ENCODE measurements at regions not wholly inside any gene's neighbourhood (a gene's known extent, or its start where the extent isn't known, plus 50 kb on each side); places are given as distances from the start of the nearest gene placed in this dataset.

DNA sequence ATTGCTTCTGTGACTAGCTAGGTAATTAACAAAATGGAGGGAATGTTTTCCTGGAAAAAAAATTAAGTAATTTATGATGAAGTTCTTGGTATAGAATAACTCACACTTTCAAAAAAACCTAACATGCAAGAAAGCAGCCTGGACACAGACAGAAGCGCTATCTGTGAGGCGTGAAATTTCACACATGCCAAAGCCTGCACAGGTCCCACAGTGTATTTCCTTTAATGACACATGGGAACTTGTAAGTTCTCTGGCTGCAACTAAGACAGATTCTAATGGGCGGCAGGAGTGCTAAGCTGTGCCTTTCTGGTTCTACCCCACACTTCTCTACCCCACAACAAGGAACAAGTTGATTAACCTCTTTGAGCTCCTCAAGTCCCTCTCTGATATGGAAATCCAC is 84.9 kb upstream of the NEO1 start:
- DNase-seq = no peak
- no peaks in the 10 kb centered on the region for H3K4me1 ChIP-seq
- H3K9me3 ChIP-seq = peaks cover 0 to 3% of the 10 kb centered on the region in 2 donors
- no peak for ATAC-seq
- intact Hi-C loops (cut with DNase I) = no loop called here
- H3K4me3 ChIP-seq = no peak overlapping the region
- H3K36me3 ChIP-seq = no peaks in the 10 kb centered on the region
- peaks cover 0 to 8% of the 10 kb centered on the region in 2 donors for H3K27me3 ChIP-seq
- no peak overlapping the region for H3K27ac ChIP-seq
- TF ChIP-seq, protein P1, sequence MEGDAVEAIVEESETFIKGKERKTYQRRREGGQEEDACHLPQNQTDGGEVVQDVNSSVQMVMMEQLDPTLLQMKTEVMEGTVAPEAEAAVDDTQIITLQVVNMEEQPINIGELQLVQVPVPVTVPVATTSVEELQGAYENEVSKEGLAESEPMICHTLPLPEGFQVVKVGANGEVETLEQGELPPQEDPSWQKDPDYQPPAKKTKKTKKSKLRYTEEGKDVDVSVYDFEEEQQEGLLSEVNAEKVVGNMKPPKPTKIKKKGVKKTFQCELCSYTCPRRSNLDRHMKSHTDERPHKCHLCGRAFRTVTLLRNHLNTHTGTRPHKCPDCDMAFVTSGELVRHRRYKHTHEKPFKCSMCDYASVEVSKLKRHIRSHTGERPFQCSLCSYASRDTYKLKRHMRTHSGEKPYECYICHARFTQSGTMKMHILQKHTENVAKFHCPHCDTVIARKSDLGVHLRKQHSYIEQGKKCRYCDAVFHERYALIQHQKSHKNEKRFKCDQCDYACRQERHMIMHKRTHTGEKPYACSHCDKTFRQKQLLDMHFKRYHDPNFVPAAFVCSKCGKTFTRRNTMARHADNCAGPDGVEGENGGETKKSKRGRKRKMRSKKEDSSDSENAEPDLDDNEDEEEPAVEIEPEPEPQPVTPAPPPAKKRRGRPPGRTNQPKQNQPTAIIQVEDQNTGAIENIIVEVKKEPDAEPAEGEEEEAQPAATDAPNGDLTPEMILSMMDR (IDR thresholded peaks at IDR 0.05) = no peak

DNA sequence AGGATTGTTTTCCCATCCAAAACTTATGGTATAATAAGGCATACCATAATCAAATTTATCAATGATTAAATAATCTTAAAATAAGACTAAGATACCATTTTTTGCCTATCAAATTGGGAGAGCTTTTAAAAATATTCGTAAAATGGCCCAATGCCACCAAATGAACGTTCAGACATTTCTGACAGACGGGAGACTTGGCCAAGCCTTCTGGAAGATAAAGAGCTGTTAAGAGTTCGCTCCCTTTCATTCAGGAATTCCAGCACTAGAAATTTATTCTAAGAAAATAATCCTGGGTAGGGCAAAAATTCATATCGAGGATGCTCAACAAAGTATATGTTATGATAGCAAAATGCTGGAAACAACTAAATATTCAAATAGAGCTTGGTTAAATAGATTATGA is 85.6 kb upstream of the NEO1 start:
- H3K36me3 ChIP-seq = no peaks in the 10 kb centered on the region
- ATAC-seq (no peak), DNase-seq (no peak)
- H3K4me3 ChIP-seq = no peak overlapping the region
- no peaks in the 10 kb centered on the region for H3K4me1 ChIP-seq
- TF ChIP-seq, protein P1 (IDR thresholded peaks at IDR 0.05) = no peak
- intact Hi-C loops (cut with DNase I) = no loop called here
- peaks cover 0 to 3% of the 10 kb centered on the region in 2 donors for H3K9me3 ChIP-seq
- peaks cover 0 to 8% of the 10 kb centered on the region in 2 donors for H3K27me3 ChIP-seq
- H3K27ac ChIP-seq = no peak overlapping the region

DNA sequence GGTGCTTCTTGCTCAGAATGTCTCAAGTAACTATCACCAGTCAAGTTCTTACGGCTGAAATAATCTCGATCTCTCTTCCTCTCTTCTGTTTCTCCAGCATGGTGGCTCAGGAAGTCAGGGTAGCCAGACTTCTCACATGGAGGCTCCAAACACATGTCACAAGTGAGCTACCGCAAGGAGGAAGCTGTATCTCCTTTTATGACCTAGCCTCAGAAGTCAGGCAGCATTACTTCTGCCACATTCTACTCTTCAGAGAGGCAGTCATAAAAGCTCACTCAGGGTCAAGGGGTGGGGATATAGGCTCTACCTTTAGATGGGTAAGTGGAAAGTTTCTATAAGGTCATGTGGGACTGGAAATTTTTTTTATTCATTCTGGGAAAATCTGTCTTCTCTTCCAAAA is 86.6 kb upstream of the NEO1 start:
- intact Hi-C loops (cut with DNase I) = no loop called here
- no peak overlapping the region for H3K27ac ChIP-seq
- TF ChIP-seq, protein P1 (IDR thresholded peaks at IDR 0.05) = no peak
- no peaks in the 10 kb centered on the region for H3K36me3 ChIP-seq
- ATAC-seq = no peak
- no peaks in the 10 kb centered on the region for H3K27me3 ChIP-seq
- no peak for DNase-seq
- H3K4me3 ChIP-seq = no peak overlapping the region
- peaks cover 0 to 3% of the 10 kb centered on the region in 2 donors for H3K9me3 ChIP-seq
- no peaks in the 10 kb centered on the region for H3K4me1 ChIP-seq

DNA sequence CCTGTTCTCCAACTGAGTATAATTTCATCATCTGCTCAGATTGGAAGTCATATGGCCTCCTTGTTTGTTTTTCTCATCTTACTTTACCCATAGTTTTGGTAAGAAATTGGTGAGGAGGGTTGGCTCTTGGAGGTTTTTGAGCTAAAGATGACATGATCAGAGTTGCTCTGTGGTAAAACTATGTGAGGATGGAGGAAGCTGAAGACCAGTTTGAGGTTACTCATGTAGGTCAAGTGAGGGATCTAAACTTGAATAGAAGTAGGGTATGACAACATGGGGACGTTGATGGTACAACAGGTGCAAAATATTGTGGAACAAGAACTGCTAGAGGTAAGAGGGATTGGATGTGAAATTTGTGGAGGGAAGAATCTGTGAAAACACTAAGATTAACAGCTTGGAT is 87.7 kb upstream of the NEO1 start:
- Histone ChIP-seq H3K36me3 (no peaks in the 10 kb centered on the region), H3K27ac (no peak overlapping the region), H3K4me3 (no peak overlapping the region), H3K27me3 (no peaks in the 10 kb centered on the region), H3K9me3 (peaks cover 0 to 3% of the 10 kb centered on the region in 2 donors), H3K4me1 (no peaks in the 10 kb centered on the region)
- intact Hi-C loops (cut with DNase I) = no loop called here
- ATAC-seq (no peak), DNase-seq (no peak)
- TF ChIP-seq, protein P1 (IDR thresholded peaks at IDR 0.05) = no peak

DNA sequence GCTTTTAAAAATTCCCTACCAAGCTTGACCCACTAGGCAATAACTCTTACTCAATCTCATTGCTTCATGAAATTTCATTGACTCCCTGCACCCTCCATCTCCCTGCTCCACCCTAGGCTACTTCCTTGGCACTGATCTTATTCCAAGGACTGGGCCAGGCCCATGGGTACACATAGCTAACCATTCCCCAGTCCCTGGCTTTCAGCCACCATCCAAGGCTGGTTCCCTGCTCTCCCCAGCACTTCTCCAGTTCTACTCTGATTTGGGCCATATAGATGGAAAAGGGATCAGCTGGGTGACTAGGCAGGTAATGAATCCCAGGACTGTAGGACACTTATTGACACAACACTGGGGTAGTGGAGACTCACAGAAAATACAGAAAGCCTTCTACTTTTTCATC is 88.1 kb upstream of the NEO1 start:
- Histone ChIP-seq H3K36me3 (no peaks in the 10 kb centered on the region), H3K4me3 (no peak overlapping the region), H3K27ac (no peak overlapping the region), H3K4me1 (no peaks in the 10 kb centered on the region), H3K27me3 (no peaks in the 10 kb centered on the region), H3K9me3 (peaks cover 0 to 3% of the 10 kb centered on the region in 2 donors)
- DNase-seq = no peak
- intact Hi-C loops (cut with DNase I) = no loop called here
- no peak for ATAC-seq
- TF ChIP-seq, protein P1 (IDR thresholded peaks at IDR 0.05) = no peak
